NOMO-1 treated with DMSO at 0.1 percent for 48 hours (cell line): ENCODE measurements at regions not wholly inside any gene's neighbourhood (a gene's known extent, or its start where the extent isn't known, plus 50 kb on each side); places are given as distances from the start of the nearest gene placed in this dataset.

Source experiments
- DNase-seq: peaks from one replicate; lab custom pipeline; 2025; ENCODE audit not compliant: unreplicated experiment; lab: John Stamatoyannopoulos, UW

DNA sequence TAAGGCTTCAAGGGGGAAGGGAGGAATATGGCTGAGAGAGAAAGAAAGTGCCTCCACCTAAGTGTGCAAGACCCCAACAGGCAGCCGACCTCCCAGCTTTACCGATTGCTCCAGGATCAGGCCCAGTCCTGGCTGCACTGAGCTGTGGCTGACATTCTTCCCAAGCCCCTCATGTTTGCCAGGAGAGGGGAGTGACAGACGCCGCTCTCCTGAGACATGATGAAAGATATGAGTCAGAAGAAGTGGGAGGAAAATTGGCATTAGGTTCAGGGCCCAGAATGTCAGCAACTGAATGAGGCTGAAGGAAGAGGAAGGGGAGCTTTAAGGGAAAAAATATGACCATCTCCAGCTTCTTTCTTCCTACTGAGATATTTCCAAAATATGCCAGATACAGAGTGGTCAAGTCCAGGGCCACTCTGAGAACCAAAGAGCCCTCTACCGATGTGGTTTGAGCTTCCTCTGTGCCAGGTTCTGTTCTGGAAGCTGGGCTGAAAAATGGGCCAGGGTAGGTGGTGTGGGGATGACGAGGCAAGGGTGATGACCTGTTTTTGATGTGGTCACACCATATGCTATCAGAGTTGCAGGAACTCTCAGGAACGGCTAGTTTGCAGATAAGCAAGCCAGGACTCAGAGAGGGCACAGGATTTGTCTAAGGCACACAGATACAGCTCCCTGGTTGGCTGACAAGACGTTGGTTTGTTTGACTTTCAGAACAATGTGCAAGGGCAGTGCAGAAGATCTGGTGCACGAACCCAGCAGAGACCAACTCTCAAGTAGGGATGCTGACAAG, 176.7 kb downstream of the SOX9 start:
- no peak for DNase-seq

DNA sequence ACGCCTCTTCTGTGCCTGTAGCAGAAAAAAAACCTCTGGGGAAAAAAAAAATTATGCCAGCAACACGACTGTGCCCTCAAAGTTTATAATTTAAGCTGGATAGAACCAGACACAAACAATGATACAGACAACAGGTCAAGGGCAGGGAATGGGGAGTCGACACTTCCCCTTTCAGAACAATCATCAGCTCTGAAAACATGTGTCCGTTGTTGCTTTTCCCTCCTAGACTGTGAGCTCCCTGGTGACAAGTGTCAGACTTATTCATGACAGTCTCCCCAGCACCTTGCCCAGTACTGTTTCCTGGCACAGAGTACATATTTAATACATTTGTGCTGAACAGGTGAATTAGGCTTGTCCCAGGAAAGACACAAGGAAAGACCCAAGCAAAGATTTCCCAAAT, 178.3 kb downstream of the SOX9 start:
- peak; percentile 61 for DNase-seq

DNA sequence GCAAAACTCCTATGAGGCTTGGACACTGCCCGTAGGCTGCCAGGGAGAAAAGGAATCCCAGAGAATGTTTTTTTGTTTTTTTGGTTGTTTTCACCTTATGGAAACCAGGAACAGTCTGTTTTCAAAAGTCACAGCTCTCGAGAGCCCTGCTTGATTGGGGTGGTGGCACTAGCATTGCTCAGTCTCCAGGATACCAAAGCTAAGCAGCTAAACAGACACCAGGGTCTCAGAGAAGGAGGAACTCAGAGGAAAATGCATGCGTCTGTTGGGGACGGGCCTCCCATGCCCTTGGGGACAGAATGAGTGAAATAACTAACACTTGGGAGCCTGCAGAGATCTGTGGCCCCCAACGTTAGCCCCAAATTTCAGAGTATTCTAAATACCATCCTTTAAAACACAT, 178.8 kb downstream of the SOX9 start:
- no peak for DNase-seq

DNA sequence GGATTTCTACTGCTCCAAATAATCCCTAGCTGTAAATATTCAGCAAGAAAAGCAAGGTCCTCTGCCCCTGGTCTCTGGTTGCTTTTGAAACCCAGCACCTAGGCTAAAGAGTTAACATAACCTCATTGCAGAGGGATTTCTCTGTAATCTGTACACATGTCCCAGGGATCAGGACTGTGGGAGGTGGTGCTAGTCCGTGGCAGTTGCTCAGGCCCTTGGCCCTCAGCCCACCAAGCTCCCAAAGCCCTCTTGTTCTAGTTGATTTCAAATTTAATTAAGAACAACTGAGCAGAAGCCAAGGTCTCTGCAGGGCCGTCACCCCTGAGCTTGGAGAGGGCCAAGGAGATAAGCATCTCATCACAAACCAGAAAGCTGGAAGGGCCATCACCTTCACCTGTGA, 181.1 kb downstream of the SOX9 start:
- no peak for DNase-seq

DNA sequence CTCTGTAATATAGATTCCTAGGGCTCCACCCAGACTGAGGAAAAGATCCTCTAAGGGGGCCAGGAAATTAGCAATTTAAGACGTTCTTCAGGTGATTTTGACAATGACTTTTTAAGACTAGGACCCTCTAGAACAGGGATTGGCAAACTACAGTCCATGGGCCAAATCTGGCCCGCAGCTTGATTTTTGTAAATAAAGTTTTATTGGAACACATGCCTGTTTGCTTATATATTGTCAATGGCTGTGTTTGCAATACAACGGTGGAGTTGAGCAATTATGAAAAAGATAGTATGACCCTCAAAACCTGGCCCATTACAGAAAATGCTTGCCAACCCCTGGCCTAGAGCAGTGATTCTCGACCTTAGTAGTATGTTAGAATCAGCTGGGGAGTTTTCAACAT, 181.9 kb downstream of the SOX9 start:
- no peak for DNase-seq

DNA sequence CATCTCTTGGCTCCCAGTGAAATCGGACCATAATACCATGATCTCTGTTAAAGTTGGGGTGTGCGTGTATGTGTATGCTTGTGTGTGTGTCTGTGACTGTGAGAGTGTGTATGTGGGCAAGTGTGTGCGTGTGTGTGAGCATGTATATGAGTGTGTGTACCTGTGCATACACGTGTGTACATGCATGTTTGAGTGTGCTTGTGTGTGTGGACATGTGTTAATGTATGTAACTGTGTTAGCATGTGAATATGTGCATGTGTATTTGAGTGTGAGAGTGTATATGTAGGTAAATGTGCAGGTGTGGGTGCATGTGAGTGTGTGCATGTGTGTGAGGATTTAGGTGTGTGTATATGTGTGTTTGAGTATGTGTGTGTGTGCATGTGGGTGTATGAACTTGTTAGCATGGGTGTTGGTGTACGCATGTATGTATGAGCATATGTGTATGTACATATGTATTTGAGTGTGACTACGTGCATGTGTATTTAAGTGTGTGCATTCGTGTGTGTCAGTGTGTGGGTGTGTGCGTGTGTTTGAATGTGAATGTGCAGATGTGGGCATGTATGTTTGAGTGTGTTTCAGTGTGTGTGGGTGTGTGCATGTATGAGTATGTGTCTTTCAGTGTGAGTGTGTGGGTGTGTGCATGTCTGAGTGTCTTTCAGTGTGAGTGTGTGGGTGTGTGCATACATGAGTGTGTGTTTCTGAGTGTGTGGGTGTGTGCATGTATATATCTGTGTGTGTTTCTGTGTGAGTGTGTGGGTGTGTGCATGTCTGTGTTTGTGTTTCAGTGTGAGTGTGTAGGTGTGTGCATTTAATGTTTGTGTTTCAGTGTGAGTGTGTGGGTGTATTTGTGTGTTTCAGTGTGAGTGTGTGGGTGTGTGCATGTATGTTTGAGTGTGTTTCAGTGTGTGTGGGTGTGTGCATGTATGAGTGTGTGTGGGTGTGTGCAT, 183.2 kb downstream of the SOX9 start:
- DNase-seq, result no peak

DNA sequence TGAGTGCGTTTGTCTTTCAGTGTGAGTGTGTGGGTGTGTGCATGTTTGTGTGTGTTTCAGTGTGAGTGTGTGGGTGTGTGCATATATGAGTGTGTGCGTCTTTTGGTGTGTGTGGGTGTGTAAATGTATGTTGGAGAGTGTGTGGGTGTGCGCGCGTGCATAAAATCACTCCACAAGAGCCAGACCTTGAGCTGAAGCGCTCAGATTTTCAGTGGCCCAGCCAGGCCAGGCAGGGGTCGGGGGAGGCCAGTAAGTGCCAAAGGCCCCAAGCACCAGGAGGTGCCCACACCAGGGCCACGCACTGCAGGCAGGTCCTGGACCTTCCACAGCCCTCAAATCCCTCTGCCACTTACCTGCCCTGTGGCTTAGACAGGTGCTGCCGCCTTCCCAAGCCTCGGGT, 184.0 kb downstream of the SOX9 start:
- no peak for DNase-seq

DNA sequence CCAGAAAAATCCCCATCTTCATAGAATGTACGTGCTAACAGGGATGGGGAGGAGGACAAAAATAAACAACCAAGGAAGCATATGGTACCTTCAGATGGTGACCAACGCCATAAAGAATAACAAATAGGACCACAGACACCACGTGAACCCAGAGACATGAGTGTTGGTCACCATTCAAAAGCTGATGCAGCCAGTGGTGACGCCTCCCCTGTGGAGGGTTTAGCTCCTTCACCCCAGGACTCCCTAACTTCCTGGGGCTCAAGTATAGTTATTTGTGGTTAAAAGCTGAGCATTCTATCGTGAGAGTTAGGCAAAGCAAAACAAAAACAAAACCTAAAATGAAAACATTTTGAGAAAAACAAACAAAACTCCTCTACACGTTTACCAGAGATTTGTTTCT, 184.7 kb downstream of the SOX9 start:
- DNase-seq, result no peak

DNA sequence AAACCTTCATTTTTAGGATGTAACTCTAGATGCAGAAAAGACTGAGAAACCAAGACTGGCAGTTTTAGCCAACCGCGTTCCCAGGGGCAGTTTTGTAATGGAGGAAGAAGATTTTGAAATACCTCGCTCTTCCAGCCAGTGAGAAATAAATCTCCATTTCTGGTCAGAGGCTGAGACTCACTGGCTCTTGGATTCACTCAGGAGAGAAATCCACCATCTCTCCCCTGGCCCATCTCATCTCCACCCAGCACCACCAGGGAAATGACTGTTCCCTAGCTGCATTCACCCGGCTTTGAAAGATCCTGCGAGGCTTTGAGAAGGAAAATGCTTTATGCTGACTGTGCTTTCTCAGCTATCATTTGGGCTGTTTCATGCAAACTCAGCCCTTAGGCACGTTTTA, 185.2 kb downstream of the SOX9 start:
- DNase-seq, result peak; percentile 65

DNA sequence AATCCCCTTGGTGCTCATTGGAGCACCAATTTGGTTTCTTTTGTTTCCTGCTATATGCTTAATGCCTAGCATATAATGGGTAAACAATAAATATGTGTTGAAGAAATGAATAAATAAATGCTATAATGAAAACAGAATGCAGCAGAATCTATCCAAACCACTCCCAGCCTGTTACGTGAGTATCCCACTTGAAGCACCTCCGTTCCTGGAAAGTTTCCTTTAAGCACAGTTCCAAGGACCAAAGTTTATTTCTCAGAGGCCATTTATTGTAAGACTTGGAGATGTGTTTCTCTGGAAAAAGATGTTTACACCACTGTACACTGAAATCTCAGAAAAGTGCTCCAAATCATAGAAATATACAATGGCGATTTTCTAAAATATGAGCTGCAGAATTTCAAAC, 187.0 kb downstream of the SOX9 start:
- no peak for DNase-seq

DNA sequence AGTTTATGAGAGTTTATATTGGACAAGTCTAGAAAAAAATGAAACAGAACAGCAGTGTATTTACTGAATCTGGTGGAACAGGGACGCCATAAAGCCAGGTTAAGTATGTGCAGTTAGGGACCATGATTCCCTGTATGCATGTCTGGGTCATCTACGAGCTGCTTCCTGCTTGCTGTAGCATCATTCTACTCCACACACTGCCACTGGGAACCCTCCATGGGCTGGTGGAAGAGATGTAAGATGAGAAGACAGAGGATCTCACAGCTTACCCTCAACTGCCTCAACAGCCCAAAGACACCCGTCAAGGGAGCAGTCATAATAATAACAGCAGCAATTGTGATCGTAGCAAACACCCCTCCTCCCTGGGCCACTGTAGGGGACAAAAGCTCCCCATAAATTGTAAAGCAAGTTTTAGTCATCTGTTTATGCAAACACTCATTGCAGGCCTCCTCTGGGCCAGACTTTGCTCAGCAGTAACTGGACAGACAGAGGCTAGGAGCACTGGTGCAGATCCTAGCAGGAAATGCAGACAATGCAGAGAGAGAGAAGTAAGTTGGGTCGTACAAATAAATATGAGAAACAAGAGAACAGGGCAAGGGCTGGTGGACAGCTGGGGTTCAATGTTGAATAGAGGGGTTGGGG, 188.0 kb downstream of the SOX9 start:
- DNase-seq, result no peak

DNA sequence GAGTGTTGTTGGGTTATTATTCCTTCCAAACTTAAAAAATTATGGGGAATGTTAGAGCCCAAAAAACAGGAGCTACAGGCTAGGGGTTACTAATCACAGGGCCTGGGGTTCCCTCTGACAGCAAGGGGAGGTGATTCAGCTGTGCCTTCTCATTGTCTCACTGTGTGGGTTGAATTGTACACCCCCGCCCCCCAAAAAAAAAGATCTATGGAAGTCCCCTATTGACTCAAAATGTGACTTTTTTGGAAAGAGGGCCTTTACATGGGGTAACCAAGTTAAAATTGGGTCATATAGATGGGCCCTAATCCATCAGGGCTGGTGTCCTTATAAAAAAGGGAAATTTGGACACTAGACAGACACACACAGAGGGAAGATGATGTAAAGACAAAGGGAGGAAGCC, 190.2 kb downstream of the SOX9 start:
- no peak for DNase-seq

DNA sequence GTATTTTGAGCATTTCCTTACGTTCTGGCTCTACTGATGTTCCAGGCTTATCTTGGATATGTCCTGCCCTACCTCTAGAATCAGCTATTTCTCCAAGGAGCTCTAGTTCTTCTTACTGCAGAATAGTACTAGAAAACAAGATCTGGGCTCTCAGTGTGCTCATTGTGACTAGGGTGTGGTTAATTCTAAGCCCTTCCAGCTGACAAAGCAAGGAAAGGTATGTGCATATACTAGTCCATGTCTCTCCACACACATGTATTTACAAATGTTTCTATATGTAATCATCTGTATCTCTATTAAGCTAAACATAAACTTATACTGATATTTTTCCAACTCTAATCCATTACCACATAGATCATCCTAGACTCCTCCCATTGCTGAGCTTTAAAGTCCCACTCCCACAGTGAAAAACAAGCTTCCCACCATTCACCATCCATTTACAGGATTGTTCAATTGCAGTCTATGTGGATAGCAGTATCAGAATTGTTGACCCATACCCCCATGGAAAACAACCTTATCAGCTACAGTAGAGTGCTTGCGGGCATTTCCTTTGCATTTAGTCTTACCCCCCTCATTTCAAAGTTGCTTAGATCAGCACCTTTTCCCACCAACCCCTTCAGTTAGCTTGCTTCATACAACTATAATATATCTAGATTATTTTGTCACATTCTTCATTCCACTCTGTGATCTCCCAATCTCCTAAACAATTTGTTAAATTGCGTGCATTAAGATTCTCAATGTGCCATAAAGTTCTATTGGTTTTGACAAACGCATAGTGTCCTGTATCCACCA, 194.5 kb downstream of the SOX9 start:
- no peak for DNase-seq

DNA sequence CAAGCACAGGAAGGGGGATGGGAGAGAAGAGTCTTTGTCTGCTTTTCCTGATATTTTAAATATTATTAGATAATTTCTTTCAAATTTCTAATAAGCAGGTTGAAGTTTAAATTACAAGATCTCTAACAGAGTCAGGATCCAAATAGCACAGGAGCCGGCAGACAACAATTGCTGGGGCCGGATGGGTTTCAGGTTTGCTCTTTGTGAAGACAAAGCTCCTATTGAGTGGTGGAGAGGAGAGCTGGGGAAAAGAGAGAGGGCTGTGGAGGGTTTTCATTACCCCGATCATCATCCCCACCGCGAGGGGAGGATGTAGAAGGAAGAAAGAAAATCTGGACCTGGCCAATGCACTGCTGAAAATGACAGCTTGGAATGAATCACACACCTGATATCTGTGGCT, 197.3 kb downstream of the SOX9 start:
- no peak for DNase-seq

DNA sequence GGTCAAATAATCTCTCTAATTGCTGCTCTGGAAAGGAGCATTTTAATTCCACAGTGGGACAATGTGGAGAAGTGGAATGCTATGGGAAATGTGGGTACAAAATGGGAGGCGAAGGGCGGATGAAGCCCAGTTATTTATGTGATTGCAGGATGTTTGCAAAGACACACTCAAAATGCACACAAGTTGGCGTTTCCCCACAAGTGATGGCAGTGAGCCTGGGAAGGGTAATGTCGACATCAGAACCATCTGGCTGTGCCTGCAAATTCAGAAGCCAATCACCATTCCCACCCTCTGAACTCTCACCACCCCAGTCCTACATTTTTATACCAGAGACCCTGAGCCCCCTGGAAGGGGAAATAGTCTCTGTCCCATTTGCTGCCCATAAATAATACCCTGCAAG, 201.1 kb downstream of the SOX9 start:
- DNase-seq, result no peak

DNA sequence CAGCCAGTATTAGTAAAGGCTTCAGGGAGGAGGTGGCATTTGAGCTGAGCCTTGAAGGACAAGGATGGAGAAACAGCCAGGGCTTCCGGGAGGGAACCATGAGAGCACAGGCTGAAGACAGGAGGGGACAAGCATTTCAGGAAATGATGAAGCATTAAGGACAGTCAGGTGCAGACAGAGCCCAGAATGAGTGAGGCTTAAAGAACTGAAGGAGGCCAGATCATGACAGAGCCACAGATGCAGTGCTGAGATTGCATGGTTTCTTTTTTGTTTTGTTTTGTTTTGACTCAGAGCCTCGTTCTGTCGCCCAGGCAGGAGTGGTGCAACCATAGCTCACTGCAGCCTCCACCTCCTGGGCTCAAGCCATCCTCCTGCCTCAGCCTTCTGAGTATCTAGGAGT, 211.5 kb downstream of the SOX9 start:
- DNase-seq, result no peak

DNA sequence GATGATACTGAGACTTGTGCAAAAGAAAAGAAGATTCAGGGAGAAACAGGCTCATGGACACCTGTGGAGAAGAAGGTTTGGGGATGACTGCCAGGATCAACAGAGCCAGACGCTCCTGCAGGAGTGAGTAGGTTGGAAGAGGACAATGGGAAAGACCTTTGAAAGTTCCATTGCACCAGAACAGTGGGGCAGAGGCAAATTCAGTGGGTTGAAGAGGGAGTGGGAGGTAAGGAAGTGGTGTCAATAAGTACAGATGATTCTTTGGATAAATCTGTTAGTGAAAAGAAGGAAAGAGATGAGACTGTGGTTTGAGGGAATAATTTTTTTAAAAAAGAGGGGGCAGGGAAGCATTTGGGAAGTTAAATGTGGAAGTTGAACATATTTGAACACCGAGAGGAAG, 212.8 kb downstream of the SOX9 start:
- DNase-seq, result no peak

DNA sequence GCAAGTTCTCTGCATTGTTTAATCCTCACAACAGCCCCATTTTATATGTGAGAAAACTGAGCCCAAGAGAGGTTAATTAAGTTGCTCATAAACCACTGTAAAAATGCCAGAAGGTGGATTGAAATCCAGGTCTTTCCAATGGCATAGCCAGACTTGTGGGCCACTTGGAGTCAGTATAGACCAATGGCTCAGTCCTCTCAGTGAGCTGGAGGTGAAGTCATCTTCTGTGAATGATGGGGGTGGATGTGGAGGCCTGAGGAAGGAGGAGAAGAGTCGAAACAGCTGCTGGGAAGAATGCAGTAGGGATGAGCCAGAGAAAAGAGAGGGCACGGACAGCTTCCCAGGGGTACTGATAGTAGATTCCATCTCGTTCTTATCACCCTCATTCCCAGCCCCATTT, 213.4 kb downstream of the SOX9 start:
- DNase-seq, result no peak

DNA sequence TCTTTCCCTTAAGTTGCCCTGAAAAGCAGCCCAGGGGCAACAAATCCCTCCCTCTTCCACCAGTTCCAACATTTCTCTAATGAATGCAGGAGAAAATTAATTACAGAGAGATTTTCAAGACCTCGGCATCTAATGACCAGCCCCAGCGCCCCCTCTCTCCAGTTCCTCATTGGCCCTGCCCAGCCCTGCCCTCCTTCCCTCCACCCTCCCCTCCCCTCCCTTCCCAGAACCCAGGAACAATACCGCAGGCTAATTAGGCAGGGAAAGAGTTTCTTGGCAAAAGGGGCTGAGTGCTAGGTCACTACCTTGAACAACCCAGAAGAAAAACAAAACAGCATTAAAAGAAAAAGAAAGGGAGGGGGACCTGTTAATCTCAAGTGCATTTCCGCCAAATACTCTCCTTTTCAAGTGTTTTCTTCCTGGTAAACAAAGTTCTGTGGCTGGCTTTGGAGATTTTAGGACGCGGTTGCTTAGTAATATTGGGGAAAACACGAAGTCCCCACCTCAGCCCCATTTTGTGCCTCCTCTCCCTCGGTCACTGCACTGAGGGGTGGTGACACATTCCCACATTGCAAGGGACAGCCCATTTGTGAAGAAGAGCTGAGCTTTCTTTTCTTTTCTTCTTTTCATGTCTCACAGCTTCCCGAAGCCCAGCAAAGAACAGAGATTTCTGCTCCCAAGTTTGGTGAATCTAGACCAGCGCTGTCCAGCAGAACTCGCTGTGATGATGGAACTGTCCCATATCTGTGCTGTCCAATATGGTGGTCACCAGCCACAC, 215.4 kb downstream of the SOX9 start:
- no peak for DNase-seq

DNA sequence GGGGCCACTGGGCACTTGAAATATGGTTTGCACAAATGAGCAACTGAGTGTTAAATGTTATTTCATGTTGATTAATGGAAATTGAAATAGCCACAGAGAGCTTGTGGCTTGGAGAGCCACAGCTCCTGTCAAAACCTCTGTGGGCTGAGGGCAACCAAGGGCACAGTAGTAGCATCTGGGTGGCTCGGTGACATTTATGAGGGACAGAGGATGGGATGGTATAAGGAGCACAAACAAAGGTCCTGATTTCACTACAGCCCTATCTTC, 215.9 kb downstream of the SOX9 start:
- no peak for DNase-seq

DNA sequence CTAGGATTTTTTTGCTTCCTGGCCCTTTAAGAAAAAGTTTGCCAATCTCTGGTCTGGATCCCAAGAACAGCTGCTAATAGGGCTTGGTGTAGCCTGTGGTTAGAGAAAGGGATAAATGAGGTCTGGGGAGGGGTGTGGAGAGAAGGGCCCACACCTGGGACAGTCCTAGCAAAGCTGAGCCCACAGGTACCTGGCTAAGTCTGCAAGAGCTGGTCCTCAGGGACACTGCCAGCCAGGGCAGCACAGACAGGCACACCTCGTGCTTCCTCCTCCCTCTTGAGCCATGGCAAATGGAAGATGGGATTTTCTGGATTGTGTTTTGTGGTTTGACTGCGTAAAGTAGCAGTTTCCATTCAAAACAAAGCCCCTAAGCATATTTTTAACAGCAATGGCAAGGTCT, 217.5 kb downstream of the SOX9 start:
- no peak for DNase-seq
